Fibroblast of skin of left biceps (primary cell): ENCODE measurements at regions not wholly inside any gene's neighbourhood (a gene's known extent, or its start where the extent isn't known, plus 50 kb on each side); places are given as distances from the start of the nearest gene placed in this dataset.
"Not testable (repeated sequence)": the region's sequence is repeated elsewhere in the genome, so short reads cannot be mapped to it uniquely, and the experiment has no call there.

Source experiments
- DNase-seq, 2 experiments: peaks; one replicate each; pipeline ENCODE4 v3.0.0-alpha.2; 2013; ENCODE audit warnings: low read depth in 2 of 2

DNA sequence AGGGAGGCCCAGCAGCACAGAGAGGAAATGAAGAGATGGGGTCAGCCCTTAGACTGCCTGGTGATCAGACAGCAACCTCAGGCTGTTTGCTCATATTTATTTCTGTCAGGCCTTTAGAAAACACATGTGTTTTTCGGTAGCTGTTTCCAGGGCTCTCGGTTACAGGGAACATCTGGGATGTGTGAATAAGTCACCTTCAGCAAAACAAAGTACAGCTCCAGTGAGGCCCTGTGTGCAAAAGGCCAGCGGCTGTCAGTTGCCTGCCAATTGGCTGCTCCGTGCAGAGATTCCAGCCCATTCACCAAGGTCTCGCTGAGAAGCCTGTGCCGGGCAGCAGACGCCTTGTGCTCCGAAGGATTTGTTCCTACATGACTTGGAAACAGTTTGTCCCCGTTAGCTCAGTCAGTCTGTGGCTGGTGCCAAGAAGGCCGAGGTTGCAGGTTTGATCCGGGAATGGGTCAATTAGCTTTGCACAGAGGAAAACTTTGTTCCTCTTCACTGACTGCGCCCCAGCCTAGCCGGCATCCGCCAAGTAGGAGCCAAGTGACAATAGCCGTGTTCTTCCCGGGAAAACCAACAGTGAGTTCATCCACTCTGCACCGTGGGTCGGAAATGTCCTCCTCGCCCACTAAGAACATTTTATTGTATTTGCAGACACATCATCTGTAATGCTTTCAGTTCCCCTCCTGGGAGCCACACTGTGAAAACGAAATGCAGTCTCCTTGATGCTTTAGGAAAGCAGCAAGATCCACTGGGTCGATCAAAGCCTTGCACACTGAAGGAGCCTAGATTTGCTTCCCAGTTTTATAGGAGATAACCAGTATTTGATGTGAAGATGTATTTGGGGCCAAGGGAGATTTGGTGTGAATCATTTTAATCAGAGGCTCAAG is 315.4 kb upstream of the CDYL start:
- DNase-seq: peak in 1 of 2 experiments; percentile 11

GRCh38 chr6:4459996-4460395 is 316.2 kb upstream of the CDYL start:
- DNase-seq: no peak

GRCh38 chr6:4459032-4459431 is 317.2 kb upstream of the CDYL start:
- peak; percentile 51 to 55 for DNase-seq

GRCh38 chr6:4451718-4452117 is 316.3 kb upstream of the ECI2 start:
- DNase-seq: no peak

DNA sequence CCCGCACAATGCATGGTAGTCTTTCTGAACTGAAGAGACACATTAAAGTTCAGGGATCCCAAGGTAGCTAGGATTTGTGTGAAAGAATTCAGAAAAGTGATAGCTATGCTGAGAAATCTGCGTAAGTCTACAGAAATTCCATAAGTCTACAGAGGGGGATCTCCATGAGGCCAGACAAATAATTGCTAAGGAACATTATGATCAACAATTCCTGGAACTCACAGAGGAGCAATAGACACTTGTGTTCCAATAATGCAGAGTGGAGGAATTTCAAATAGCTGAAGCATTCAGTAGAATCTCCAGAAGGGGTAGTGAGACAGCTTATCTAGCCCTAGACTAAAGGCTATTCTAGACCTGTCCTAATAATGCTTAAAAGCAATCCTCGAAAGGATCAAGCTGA is 315.7 kb upstream of the ECI2 start:
- no peak for DNase-seq

DNA sequence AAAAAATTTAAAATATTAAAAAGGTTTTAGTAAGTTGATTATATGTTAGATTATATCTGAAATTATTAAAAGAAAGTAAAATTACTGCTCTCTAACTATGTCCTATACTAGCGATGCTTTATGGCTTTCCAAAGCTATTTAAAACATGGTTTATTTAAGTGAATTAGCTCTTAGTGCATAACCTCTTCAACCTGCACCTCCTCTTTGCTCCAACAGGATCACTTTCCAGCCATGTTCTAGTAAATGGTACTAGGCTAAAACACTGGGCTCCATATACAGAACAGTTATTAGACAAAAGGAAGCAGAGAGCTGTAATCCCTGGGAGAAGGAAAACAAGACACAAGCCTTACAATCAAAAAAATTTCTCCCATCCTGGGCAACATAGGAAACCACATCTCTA is 314.9 kb upstream of the ECI2 start:
- DNase-seq: no peak

DNA sequence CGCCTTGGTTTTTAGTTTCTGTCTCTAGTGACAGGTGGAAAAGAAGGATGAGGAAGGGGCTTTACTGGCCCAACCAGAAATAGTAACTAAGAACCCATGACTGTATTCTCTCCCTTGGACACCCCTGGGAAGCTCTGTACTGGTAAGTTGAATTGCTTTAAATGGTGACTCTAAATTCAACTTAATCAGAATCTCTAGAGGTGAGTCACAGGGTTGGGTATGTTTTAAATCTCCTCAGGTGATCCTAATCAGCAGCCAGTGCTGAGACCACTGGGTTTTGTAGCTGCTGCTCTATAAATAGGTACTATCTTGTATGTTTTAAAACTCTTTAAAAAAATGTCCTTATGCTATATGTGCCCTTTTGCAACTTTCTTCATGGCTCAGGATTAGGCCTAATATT is 314.0 kb upstream of the ECI2 start:
- DNase-seq: no peak

- no peak for DNase-seq
These were observed 313.5 kb upstream of the ECI2 start for GRCh38 chr6:4448841-4449240.

DNA sequence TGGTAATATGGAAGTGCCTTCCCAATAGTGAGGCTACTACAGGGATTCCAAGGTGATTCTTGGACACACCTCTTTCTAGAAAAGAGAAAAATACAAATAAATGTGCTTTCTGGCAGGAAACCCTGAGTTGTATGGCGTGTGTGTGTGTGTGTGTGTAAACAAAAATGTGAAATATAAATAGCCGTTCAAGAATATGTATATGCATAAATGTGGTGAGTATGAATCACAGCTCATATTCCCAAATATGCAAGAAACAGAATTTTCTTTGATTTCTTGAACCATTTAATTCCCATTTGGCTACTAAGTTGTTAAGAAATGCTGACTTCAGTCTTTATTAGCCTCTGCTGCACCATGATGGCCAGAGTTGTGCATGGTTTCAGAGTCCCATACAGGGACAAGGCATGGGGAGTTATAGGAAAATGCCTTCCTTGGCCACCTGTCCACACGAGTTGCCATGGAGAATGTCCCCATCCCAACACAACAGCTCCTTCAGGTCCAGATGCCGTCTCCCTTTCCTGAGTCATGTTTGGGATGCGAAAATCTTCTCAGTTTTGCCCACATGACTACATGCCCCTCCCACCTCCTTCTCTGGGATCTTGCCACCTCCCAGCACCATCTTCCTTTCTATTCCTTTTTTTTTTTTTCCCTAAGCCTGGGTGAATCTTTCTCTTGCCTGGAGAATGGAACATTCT is 312.4 kb upstream of the ECI2 start:
- no peak for DNase-seq

- peak; percentile 27 to 30 for DNase-seq
These were observed 311.6 kb upstream of the ECI2 start for GRCh38 chr6:4446982-4447381.

GRCh38 chr6:4441981-4442434 is 306.6 kb upstream of the ECI2 start:
- DNase-seq: no peak

DNA sequence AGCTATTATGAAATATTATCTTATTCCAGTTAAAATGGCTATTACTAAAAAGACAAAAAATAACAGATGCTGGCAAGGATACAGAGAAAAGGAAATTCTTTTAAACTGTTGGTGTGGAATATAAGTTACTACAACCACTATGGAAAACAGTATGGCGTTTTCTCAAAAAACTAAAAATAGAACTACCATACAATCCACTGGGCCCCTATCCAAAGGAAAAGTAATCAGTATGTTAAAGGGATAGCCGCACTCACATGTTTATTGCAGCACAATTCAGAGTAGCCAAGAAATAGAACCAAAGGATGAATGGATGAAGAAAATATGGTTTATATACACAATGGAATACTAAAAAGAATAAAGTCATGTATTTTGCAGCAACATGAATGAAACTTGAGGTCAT is 303.8 kb upstream of the ECI2 start:
- no peak for DNase-seq

- DNase-seq: no peak
These were observed 302.0 kb upstream of the ECI2 start for GRCh38 chr6:4437342-4437741.

GRCh38 chr6:4435981-4436445 is 300.6 kb upstream of the ECI2 start:
- DNase-seq: no peak

DNA sequence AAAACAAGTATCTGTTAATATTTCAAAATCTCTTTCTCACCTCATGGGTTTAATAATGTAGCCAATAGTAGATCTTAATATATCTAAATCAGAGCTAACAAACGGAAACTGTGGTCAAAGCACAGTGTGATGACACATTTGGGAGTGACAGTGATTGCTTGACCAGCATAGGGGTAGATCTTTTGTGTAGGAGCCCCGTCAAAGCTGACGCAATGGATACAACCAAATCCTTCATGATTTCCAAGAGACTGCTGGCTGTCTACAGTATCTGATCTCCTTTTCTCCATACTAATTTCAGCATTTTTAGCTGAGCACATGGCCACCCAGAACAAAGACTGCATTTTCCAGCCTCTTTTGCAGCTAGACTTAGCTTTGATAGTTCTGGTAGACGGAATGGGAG is 299.3 kb upstream of the ECI2 start:
- no peak for DNase-seq

DNA sequence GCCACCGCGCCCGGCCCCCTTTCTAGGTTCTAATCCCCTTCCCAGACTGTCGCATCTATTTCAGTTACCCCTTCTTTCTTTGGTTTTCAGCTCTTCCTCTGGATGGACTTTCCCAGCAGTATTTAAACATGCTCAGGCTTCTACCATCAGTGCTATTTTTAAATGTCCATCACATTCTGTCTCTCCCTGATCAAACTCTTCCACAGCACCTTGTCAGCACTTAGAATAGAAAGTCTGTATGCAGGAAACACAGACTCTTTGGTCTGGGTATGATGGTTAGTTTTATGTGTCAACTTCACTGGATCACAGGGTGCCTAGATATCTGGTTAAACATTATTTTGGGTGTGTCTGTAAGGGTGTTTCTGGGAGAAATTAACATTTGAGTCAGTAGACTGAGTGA is 297.8 kb upstream of the ECI2 start:
- no peak for DNase-seq

DNA sequence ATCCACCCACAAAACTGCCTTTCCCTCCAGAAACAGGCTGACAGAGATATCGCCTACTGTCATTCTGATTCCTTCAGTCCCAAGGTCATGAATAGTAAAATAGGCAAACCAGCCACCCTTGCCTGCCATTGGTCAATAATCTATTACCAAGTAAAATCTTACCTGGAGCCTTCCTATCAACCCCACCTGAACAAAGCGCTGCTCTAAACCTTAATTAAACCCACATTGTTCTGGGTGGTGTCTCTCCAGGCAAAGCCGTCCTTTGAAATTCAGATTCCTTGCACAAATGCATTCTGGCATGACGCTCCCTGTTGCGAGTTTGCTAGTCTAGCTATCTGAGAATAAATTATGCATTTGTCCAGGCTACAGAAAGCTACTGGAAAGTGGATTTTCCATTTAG is 291.6 kb upstream of the ECI2 start:
- no peak for DNase-seq

GRCh38 chr6:4421837-4422236 is 286.5 kb upstream of the ECI2 start:
- DNase-seq: no peak

GRCh38 chr6:4420160-4420865 is 284.9 kb upstream of the ECI2 start:
- no peak for DNase-seq

DNA sequence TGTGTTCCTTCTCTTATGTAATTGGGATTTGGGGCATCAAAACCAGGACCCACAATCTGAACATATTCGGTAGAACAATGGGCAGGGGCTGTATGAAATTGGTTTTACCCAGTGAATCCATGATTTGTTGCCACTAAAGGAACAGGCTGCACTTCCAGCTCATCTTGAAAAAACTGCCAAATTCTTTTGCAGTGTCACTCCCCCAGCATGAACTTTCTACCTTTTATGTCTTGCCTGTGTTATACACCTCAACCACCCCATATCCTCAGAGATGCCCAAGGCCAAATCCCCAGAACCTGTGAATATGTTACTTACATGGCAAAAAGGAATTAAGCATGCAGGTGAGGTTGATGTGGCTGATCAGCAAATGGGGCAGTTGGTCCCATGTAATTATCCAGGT is 280.2 kb upstream of the ECI2 start:
- DNase-seq: no peak

DNA sequence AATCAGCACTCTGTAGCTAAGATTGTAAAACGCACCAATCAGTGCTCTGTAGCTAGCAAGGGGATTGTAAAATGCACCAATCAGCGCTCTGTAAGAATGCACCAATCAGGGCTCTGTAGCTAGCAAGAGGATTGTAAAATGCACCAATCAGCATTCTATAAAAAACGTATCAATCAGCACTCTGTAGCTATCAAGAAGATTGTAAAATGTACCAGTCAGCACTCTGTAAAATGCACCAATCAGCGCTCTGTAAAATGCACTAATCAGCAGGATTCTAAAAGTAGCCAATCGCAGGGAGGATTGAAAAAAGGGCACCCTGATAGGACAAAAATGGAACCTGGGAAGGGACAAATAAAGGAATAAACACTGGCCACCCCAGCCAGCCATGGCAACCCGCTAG is 278.7 kb upstream of the ECI2 start:
- DNase-seq: not testable (repeated sequence)

- peak; percentile 10 to 16 for DNase-seq
These were observed 277.7 kb upstream of the ECI2 start for GRCh38 chr6:4413073-4413472.
